Fibroblast of villous mesenchyme (primary cell): ENCODE measurements at regions not wholly inside any gene's neighbourhood (a gene's known extent, or its start where the extent isn't known, plus 50 kb on each side); places are given as distances from the start of the nearest gene placed in this dataset.
"Not testable (repeated sequence)": the region's sequence is repeated elsewhere in the genome, so short reads cannot be mapped to it uniquely, and the experiment has no call there.

Experiments used
- DNase-seq: peaks from one replicate; pipeline ENCODE4 v3.0.0-alpha.2; 2010; ENCODE audit warnings: low read depth
- H3K4me3 ChIP-seq: 2 replicates; pipeline ENCODE4 v1.5.1; 2011; ENCODE audit warnings: low read depth, mild to moderate bottlenecking, low read length
- CTCF ChIP-seq: IDR thresholded peaks from 2 replicates; pipeline ENCODE4 v1.5.1; 2012; ENCODE audit warnings: low read depth, mild to moderate bottlenecking, low read length; ENCODE audit not compliant: insufficient read depth

GRCh38 chr20:40006168-40006860 lies 682.7 kb downstream of the MAFB start:
- TF ChIP-seq CTCF = no peak
- DNase-seq = no peak

GRCh38 chr20:40004092-40004491 lies 684.9 kb downstream of the MAFB start:
- not testable (repeated sequence) for DNase-seq, H3K4me3 ChIP-seq

More at GRCh38 chr20:40006168-40006860, 682.7 kb downstream of the MAFB start:
- no peak overlapping the region for H3K4me3 ChIP-seq

GRCh38 chr20:39993742-39994141 lies 695.3 kb downstream of the MAFB start:
- no peak overlapping the region for H3K4me3 ChIP-seq
- no peak for TF ChIP-seq CTCF
- no peak for DNase-seq

GRCh38 chr20:39990692-39991091 lies 698.3 kb downstream of the MAFB start:
- H3K4me3 ChIP-seq = no peak overlapping the region
- no peak for DNase-seq
- no peak for TF ChIP-seq CTCF

GRCh38 chr20:39988991-39989390 lies 700.0 kb downstream of the MAFB start:
- no peak for TF ChIP-seq CTCF
- no peak for DNase-seq
- no peak overlapping the region for H3K4me3 ChIP-seq

GRCh38 chr20:39986173-39986904 lies 702.7 kb downstream of the MAFB start:
- TF ChIP-seq CTCF = no peak
- H3K4me3 ChIP-seq = no peak overlapping the region
- peak; percentile 71 for DNase-seq

GRCh38 chr20:39985271-39985827 lies 703.7 kb downstream of the MAFB start:
- H3K4me3 ChIP-seq = no peak overlapping the region
- DNase-seq = no peak
- no peak for TF ChIP-seq CTCF
